H1 (cell line): ENCODE measurements at regions not wholly inside any gene's neighbourhood (a gene's known extent, or its start where the extent isn't known, plus 50 kb on each side); places are given as distances from the start of the nearest gene placed in this dataset.

Source experiments
- BACH1 ChIP-seq: IDR thresholded peaks from 2 replicates; pipeline ENCODE4 v1.6.1; 2012; ENCODE audit warnings: low read length, improper control_type of control experiment
- BCL11A ChIP-seq, 2 experiments: IDR thresholded peaks; one replicate each; pipeline ENCODE4 v1.6.1; 2011; ENCODE audit warnings: low read depth in 2 of 2, low read length in 2 of 2, mild to moderate bottlenecking in 2 of 2
- BRCA1 ChIP-seq: IDR thresholded peaks from 2 replicates; pipeline ENCODE4 v1.6.1; 2012; ENCODE audit warnings: low read depth, low read length, improper control_type of control experiment
- CREB1 ChIP-seq: IDR thresholded peaks from 2 replicates; pipeline ENCODE4 v1.6.1; 2012; ENCODE audit warnings: inconsistent platforms
- HDAC6 ChIP-seq: IDR thresholded peaks from one replicate; pipeline ENCODE4 v1.7.1; 2012; ENCODE audit warnings: low read depth, mild to moderate bottlenecking, inconsistent platforms, low read length, moderate library complexity
- TAF1 ChIP-seq: IDR thresholded peaks from 2 replicates; pipeline ENCODE4 v1.6.1; 2011; ENCODE audit warnings: mild to moderate bottlenecking, low read depth, low read length

DNA sequence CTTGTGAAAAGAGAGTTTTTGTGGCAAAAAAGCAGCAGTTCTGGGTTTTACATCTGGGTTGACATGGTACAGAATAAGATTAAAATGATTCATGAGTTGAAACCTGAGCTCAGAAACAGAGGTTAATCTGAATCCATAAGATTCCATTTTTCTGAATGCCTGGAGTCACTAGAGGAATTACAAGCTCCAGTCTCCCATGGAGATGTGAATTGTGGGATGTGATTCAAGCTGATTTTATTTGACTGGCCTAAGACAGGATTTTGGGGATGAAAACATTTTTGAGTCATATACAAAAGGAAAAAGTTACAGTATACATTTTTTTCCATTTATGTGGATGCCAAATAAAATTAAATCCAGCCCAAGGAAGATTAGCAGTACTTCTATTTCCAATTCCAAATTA is 161.1 kb downstream of the RBM46 start (continued):
- TF ChIP-seq BCL11A (IDR thresholded peaks at IDR 0.05; ENCODE audit: low read depth in 2 of 2, low read length in 2 of 2) (no peak), BACH1 (no peak), CREB1 (no peak), BRCA1 (no peak), TAF1 (no peak), HDAC6 (no peak)
